ENCODE measurements at regions not wholly inside any gene's neighbourhood (a gene's known extent, or its start where the extent isn't known, plus 50 kb on each side); places are given as distances from the start of the nearest gene placed in this dataset.

- DNase-seq = no peak
These were observed 373.7 kb downstream of the RBM43 start for GRCh38 chr2:150887926-150888325.

- DNase-seq = no peak
These were observed 375.8 kb downstream of the RBM43 start for GRCh38 chr2:150885774-150886386.

- no peak for DNase-seq
These were observed 376.4 kb downstream of the RBM43 start for GRCh38 chr2:150885236-150885635.

GRCh38 chr2:150883613-150883895, 378.1 kb downstream of the RBM43 start:
- DNase-seq = no peak

GRCh38 chr2:150882751-150883612, 378.7 kb downstream of the RBM43 start:
- no peak for DNase-seq

GRCh38 chr2:150880986-150881385, 380.7 kb downstream of the RBM43 start:
- no peak for DNase-seq

DNA sequence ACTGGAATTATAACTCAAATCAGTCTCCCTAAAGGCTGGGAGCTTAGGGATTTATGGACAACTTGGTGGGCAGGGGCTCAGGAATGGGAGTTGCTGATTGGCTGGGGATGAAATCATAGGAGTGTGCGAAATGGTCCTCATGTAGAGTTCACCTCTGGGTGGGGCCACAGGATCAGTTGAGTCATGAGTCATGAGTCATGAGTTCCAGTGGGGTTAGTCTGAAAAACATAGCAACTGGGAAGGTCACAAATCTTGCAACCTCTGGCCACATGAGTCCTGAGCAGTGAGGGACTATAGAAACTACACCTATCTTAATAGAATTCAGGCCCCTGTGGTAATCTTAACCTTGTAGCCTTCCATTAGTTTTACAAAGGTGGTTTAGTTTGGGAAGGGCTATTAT, 383.3 kb downstream of the RBM43 start:
- no peak for DNase-seq

- DNase-seq = no peak
These were observed 385.3 kb downstream of the RBM43 start for GRCh38 chr2:150876251-150876950.

DNA sequence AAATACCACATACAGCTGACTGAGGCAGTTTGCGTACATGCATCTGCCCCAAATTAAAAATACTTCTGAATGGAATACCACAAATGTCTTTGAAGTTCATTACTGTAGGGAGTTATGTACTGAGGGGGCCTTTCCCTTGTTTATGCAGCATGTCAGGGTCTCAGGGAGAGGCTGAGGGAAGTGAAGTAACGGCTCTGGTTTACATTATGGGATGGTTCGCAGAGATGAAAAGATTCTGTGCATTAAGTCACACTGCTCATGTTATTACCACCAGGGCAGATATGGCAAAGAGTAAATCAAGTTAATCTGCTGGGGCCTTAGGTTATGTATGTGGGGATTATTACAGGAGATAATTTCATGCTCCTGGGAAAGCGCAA, 385.9 kb upstream of the RND3 start:
- no peak for DNase-seq

GRCh38 chr2:150872756-150873395, 385.4 kb upstream of the RND3 start:
- DNase-seq = no peak

DNA sequence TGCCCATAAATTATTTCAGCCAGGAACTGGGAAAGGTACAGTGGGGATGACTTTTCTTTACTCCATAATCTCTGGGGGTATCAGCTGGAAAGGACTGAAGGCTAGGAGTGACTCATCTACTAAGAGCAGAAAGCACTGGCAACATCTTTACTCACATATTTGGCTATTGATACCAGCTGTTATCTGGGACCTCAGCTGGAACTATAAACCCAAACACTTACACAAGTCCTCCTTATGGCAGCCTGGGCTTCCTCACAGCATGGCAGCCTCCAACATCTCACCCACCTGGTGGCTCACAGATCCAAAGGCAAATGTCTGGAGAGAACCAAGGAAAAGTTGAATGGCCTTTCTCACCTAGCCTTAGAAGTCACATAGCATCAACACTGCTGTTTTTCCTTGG, 379.0 kb upstream of the RND3 start:
- no peak for DNase-seq

DNA sequence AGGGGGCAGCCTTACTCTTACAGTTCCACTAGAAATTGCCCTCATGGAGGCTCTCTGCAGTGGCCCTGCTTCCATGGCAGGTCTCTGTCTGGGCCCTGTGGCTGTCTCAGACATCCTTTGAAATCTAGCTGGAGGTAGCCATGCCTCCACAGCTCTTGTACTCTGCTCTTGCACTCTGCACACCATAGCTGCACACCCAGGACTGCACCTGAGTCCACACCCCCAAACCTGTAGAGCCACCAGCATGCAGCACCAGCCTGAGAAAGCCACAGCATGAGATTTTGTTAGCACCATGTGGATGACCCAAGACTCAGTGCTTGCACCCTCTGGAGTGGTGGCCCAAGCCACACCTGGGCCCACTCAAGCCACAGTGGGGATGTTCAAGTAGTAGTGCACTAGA, 376.2 kb upstream of the RND3 start:
- DNase-seq = no peak

DNA sequence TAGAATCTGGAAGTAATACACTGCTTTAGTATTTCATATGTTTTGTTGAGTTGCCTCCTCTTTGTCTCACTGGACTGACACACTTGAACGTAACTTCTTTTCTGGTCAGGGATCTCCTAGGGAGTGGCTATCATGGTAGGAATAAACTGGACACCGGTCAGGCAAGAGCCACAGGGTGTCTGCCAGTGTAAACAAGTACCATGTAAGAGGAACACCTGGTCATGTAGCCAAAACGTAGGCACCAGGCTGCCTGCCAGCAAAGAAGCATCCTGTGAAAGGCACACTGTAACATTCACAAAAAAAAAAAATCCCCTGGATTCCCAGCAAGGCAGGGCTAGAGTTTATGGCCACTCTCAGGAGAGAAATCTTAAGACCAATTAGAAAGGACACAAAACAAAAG, 372.8 kb upstream of the RND3 start:
- peak; percentile 15 for DNase-seq

DNA sequence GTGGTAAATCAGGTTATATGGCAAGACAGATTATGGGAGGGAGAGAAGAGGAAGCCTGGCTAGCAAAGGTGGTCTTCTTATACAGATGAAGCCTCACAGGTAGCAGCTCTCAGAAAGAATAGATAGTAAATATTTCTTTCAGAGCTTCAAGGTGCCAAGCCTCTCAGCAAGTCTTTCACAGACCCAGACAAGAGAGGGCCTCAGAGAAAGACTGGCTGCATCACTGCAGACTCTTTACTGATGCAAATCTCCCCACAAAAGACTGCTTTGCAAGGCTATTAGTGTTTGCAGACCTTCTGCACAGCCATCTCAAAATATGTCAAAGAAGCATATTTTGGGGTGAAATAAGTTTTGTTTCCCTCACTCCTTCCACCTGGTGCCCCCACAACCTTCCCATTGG, 372.4 kb upstream of the RND3 start:
- no peak for DNase-seq

- DNase-seq = no peak
These were observed 371.7 kb upstream of the RND3 start for GRCh38 chr2:150859162-150859561.

GRCh38 chr2:150858382-150858781, 370.9 kb upstream of the RND3 start:
- DNase-seq = no peak

DNA sequence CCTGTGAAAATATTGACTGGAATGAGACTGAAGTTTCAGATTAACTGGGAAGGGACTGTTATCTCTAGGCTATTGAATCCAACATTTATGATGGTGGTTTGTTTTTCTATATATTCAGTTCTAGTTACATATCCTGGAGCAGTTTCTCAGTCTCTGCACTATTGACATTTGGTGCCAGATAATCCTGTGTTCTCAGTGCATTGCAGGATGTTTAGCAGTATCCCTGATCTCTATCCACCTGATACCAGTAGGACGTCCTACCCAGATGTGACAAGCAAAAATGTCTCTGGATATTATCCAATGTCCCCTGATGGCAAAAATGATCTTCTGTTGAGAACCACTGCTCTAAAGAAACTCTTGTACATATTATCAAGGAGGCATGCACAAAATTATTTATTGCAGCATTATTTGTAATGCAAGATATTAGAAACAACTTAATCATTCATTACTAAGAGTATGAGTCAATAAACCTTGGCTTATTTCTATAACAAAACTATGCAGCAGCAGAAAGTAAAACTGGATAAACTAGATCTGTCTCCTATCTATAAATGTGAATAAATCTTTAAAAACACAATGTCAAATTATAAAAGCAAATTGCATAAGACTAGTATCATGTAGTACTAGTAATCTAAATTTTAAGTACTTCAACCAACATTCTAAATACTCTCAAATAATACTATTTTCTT, 369.3 kb upstream of the RND3 start:
- DNase-seq = no peak

GRCh38 chr2:150853263-150853662, 365.8 kb upstream of the RND3 start:
- DNase-seq = no peak

- DNase-seq = no peak
These were observed 363.2 kb upstream of the RND3 start for GRCh38 chr2:150850641-150851040.

DNA sequence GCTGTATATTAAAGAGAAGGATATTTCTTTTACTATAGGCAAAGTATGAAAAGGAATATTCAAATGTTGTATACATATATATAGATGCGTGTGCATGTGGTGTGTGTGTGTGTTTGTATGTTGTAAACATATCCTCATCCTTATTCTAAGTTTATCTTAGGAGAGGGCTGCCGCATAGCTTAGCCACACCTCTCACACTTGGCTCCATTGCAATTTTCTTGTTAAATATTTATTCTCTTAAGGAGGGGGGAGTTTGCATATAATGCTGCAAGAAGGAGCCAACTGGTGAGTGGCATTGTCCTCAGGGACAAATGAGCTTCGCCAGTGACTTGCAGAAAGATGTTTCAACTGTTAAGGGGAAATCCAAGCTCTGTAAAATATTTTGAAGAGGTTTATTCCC, 360.1 kb upstream of the RND3 start:
- no peak for DNase-seq

GRCh38 chr2:150846691-150847090, 359.2 kb upstream of the RND3 start:
- DNase-seq = no peak

DNA sequence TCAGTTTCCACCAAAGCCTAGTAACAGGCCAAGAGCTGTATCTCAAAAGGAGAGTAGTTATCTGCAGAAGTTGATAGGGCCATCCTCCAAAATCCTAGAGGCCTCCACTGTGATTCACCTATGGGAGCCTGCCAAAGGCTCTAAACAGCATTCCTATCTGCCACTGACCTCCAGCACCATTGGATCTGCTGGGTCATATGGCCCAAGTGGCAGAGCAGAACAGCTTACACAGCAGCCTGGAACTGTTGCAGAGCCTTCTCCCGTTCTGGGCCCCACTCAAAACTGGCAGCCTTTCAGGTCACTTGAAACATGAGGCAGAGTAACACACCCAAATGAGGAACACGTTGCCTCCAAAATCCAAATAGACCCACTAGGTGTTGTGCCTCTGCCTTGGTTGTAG, 345.2 kb upstream of the RND3 start:
- DNase-seq = no peak

DNA sequence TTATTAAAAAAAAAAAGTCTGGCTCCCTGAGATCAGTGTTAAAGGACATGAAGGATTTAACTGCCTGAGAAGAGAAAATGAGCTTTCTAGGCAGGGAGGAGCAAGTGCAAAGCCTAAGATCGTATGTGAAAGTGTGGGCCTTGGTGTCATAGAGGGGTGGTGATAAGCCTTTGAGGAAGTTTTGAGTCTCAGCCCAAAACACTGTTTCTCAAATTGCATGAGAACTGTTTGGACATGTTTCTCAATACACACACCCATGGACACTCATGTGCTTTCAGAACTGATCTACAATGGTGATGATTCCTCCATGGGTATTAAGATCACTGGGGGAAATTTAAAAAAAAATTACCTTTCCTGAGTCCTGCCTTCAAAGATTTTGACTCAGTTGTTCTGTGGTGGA, 336.7 kb upstream of the RND3 start:
- no peak for DNase-seq

Measured in DMS153 (cell line).